Prostate gland (tissue), 2 donors: ENCODE measurements at regions not wholly inside any gene's neighbourhood (a gene's known extent, or its start where the extent isn't known, plus 50 kb on each side); places are given as distances from the start of the nearest gene placed in this dataset.

Source experiments
- POLR2A ChIP-seq: fragments of 450-650 bp; IDR thresholded peaks from one replicate; pipeline ENCODE4 v1.6.1; 2016; ENCODE audit warnings: antibody characterized with exemption, mild to moderate bottlenecking
- POLR2AphosphoS5 ChIP-seq: sonication (generic); formaldehyde crosslinking; IDR thresholded peaks from one replicate; pipeline ENCODE4 v1.6.1; 2017; ENCODE audit warnings: antibody characterized with exemption
- TF ChIP-seq, protein P1 (sequence below), 4 experiments: fragments of 200-600 bp in 2 of 4; fragments of 450-650 bp in 2 of 4; sonication (generic) in 2 of 4; IDR thresholded peaks; 1 replicate in 3 of 4; 2 replicates in 1 of 4; pipeline ENCODE4 v1.5.1; 2016 to 2019; ENCODE audit warnings: antibody characterized with exemption in 4 of 4, mild to moderate bottlenecking in 2 of 4, moderate library complexity in 2 of 4

DNA sequence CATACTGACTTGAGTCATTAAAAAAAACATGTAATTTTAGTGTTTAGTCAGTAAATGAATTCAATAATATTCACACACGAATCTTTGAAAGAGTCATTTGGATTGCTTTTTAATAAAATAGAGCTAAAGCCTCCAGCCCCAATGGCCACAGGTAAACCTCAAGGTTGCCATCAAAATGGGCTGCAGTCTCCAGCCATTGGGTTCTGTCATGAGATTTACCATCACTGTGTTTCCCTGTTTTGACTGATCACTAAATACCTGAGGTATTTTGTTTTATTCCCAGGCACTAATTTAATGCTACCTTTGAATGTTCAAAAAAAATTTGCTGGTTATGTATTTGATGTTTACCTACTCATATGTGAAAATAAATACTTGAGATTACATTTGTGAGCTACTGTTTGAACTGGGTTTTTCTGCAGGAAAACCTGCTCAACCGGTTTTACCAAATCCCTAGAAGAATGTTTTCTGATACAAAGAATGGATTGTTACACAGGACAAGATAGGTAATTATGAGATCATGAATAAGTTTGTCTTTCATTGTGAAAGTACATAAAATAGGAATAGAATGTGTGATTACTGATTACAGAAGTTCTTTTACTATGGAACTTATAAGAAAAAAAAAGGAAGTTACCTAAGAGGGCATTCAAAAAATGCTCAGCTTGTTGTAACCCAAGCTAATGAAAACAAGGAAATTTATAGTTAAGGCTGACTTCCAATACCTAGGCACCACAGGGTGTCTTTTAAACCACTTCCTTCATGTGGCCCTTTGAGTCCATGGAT lies 391.3 kb downstream of the EFNB2 start:
- TF ChIP-seq, protein P1, sequence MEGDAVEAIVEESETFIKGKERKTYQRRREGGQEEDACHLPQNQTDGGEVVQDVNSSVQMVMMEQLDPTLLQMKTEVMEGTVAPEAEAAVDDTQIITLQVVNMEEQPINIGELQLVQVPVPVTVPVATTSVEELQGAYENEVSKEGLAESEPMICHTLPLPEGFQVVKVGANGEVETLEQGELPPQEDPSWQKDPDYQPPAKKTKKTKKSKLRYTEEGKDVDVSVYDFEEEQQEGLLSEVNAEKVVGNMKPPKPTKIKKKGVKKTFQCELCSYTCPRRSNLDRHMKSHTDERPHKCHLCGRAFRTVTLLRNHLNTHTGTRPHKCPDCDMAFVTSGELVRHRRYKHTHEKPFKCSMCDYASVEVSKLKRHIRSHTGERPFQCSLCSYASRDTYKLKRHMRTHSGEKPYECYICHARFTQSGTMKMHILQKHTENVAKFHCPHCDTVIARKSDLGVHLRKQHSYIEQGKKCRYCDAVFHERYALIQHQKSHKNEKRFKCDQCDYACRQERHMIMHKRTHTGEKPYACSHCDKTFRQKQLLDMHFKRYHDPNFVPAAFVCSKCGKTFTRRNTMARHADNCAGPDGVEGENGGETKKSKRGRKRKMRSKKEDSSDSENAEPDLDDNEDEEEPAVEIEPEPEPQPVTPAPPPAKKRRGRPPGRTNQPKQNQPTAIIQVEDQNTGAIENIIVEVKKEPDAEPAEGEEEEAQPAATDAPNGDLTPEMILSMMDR (IDR thresholded peaks at IDR 0.05), result no peak
- TF ChIP-seq POLR2AphosphoS5 (peak; percentile 69), POLR2A (no peak)
